ENCODE measurements at regions not wholly inside any gene's neighbourhood (a gene's known extent, or its start where the extent isn't known, plus 50 kb on each side); places are given as distances from the start of the nearest gene placed in this dataset.

GRCh38 chr2:126770466-126770865 is 114.5 kb downstream of the GYPC start:
- TF ChIP-seq CTCF (IDR thresholded peaks at IDR 0.05) (no peak), POLR2A (IDR thresholded peaks at IDR 0.05) (no peak)

All from suprapubic skin (tissue), 3 donors.